ENCODE measurements at regions not wholly inside any gene's neighbourhood (a gene's known extent, or its start where the extent isn't known, plus 50 kb on each side); places are given as distances from the start of the nearest gene placed in this dataset.

DNA sequence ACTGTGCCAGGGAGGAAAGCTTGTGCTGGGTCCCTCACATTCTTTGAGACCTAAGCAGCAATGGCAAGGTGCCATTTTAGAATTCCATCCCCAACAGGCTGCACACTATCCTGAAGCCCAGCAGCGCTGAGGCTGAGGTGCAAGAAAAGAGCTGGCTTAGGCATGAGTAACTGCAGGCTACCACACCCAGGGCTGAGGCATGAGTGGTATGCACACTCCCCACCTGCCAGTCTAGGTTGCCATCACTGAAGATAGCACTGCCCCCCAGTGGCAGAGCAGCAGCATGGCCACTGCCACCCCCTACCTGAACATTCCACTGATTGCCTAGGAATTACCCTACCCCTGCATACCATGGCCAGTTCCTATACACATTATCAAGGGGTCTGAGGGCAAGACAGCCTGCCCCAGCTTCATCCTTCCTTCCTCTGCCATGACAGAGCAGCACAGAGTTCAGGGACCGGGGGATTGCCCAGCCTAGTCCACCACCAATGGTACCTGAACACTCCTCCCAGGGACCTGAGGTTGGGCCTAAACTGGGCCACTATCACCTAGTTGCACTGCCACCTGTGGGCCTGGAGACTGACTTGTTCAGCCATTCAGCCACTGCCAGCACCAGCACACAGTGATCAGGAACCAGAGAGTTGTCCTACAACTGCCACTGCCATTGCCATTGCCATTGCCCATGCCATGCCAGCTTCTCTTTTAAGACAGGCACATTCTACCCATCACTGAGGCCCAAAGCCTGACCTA lies 129.8 kb downstream of the SATB1 start:
- intact Hi-C loops (cut with micrococcal nuclease), result no loop called here

DNA sequence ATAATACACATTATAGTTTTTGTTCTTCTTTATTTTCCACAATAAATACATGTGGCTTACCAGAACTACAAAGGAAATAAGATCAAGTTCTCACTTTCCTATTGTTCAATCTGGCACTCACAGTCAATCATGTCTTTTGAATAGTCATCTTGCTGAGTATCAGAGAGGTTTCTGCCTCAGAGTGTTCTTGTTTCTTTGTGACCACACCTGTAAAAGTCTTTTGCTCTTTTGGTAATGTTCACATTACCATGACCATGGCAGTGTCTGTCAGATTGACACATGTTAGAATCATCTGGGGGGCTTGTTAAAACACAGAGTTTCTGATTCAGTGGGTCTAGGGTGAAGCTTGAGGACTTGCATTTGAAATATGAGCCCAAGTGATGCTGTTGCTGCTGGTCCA lies 135.0 kb downstream of the SATB1 start:
- intact Hi-C loops (cut with micrococcal nuclease), result no loop called here

DNA sequence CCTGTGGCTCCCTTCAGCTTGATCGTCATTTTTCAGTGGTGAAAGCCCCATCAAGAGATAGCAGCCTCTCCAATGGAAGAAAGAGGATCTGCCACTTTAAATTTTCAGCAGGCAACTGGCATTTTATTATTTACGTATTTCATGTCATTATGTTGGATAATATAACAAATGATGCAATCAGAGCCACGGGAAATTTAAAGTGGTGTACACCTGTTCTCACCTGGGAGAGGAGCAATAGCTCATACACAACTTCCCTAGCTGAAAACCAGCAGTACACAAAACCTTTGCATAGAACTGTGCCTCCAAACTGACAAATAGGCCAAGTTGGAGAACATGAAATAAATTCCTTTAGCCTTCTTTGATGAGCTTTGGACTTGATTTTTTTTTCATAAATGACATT lies 136.9 kb downstream of the SATB1 start:
- intact Hi-C loops (cut with micrococcal nuclease), result no loop called here

DNA sequence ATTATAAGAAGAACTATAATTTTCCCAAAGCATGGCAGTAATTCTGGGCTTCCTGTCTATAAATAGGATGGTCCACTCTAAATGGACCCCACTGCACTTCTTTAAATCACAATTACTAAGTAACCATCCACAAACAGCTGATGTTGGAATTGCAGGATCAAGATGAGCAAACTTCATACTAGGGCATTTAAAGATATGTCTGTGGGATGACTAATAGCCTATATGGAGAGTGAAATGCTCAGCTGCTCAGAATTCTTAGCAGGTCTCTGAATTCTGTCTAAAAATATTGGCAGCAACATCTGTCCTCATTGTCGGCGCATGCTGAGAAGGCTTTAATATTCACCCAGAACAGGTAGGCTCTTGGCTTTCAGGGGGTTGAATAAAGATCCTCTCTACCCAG lies 140.4 kb downstream of the SATB1 start:
- intact Hi-C loops (cut with micrococcal nuclease), result no loop called here

GRCh38 chr3:18283680-18284079 lies 141.5 kb downstream of the SATB1 start:
- intact Hi-C loops (cut with micrococcal nuclease), result no loop called here

- intact Hi-C loops (cut with micrococcal nuclease), result no loop called here
Observed at GRCh38 chr3:18282507-18282906, 142.6 kb downstream of the SATB1 start.

DNA sequence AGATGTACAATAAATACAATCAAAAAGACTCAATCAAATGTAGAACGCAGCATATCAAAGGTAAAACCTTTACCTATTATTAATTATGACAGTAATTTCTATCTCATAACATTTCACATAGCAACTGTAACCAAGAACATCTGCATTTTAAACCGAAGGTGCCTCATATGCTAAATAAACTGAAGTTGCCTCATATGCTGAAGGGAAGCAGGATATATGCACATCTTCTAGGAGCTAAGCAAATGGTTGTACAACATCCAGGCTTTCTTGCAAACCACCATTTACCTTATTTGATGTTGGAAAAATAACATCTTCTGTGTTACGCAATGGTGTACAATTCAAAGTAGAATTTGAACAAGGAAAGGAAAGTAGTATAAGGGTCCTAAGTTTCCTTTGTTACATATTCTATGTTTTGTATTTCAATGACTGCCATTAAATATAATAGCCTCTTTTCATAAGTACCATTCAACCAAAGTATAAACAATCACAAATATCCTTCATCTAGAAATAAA lies 145.9 kb downstream of the SATB1 start:
- intact Hi-C loops (cut with micrococcal nuclease), result no loop called here

DNA sequence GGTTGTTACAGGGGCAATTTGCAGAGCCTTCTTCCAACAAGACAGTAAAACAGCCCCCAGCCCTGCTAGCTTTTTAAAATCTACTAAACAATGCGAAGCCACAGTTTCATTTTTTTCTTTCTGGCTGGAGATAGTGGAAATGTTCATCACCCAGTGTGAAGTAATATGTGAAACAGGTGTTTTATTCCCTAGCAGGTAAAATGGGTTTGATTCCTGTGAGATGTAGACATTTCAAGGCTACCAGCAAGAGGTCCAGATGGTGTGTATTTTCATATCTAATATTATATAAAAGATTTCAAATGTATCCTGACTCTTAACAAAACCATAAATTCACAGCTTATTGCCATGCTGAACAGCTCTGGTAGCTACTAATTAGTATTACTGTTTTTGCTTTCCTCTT lies 160.3 kb downstream of the SATB1 start:
- intact Hi-C loops (cut with micrococcal nuclease), result no loop called here

- intact Hi-C loops (cut with micrococcal nuclease), result no loop called here
Observed at GRCh38 chr3:18264361-18264760, 160.8 kb downstream of the SATB1 start.

GRCh38 chr3:18258492-18258891 lies 166.6 kb downstream of the SATB1 start:
- intact Hi-C loops (cut with micrococcal nuclease), result no loop called here

- intact Hi-C loops (cut with micrococcal nuclease), result no loop called here
Observed at GRCh38 chr3:18252578-18252977, 172.6 kb downstream of the SATB1 start.

DNA sequence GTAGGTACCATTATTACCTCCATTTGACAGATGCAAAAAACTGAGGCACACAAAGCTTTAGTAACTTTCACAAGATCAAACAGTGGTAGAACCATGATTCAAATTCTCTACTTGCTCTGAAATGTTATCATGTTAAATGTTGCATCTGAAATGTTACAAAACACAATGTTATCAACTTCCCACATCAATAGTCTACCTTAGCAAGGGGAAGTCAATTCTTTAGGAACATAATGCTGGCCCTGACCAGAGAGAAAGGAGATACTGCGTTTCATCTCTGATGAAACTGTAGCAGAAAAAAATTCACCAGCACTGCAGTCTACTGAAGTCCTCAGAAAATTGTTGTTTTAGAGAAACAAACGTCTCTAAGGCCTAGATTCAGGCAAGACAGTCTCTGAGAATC lies 174.1 kb downstream of the SATB1 start:
- intact Hi-C loops (cut with micrococcal nuclease), result no loop called here

DNA sequence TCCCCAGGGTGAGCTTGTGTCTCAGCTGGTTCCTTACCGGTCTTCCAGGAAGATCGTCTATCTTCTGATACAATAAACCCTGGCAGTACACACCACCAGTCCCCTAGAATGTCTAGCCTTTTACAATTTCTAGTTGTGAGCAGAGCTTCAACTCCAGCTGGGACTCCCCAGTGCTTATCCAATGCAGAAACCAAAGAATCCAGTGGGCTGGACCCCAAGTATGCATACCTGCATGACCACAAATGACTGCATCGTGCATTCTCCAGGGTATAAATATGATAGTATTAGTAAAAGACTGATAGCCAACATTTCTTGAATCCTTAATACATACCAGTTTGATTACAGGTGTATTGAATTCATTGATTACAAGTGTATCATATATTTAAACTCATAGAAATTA lies 176.0 kb downstream of the SATB1 start:
- intact Hi-C loops (cut with micrococcal nuclease), result no loop called here

GRCh38 chr3:18247776-18248310 lies 177.3 kb downstream of the SATB1 start:
- intact Hi-C loops (cut with micrococcal nuclease), result no loop called here

DNA sequence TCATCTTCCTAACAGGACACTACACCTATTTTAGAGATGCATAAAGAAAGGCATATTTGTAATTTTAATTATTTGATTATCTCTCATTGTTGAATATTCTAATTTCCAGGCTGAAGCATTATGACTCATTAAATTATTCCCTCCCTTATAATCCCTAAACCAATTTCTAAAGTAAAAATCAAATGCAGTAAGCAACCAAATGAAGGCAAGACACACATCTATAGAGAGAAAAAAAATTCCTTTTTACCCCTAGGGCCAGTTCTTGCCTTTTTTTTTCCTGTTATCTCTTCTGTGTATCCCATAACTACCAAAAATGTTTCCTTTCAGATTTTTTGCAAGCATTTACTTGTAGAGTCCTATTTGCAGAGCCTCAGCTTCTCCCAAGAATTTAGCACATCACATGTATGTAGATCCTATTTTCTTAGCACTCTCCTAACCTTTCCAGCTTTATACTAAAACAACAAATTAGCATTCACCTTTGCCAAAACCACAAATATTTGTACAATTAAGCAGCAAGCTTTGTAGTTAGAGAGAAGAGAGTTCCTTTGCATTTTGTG lies 177.9 kb downstream of the SATB1 start:
- intact Hi-C loops (cut with micrococcal nuclease), result no loop called here

GRCh38 chr3:18246336-18247060 lies 178.6 kb downstream of the SATB1 start:
- intact Hi-C loops (cut with micrococcal nuclease), result no loop called here

DNA sequence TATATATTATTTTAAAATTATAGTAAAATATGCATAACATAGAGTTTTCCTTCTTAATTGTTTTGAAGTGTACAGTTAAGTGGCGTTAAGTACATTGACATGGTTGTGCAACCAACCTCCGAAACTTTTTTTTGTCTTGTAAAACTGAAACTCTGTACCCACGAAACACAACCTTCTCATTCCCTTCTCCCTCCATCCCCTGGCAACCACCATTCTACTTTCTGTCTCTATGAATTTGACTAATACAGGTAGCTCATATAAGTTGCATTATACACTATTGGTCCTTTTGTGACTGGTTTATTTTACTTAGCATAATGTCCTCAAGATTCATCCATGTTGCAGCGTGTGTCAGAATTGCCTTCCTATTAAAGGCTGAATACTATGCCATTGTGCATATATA lies 179.4 kb downstream of the SATB1 start:
- intact Hi-C loops (cut with micrococcal nuclease), result no loop called here

DNA sequence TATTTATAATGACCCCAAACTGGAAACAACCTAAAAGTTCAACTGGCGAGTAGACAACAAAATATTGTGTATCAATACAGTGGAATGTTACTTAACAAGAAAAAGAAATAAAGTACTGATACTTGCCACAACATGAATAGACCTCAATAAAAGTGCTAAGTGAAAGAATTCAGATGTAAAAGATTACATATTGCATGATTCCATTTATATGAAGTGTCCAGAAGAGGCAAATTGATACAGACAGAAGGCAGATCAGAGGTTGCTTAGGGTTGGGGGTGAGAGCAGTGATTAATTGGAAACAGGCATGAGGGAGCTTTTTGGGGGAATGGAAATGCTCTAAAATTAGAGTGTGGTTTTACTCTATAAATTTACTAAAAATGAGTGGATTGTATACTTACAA lies 183.3 kb downstream of the SATB1 start:
- intact Hi-C loops (cut with micrococcal nuclease), result no loop called here

DNA sequence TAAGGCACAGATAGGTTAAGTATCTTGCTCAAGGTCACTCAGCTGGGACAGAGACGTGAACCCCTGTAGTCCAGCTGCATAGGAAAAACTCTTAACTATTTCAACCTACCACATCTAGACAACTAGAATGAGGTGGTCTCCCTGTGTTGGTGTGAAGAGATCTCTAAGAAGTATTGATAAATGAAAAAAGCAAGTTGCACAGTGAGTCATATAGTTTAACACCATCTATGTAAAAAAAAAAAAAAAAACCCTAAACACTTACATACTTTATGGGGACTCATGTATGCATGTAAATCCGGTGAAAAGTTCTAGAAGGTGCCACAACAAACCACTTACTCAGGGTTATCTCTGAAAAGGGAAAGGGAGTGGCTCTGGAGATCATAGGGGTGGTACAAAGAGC lies 185.5 kb downstream of the SATB1 start:
- intact Hi-C loops (cut with micrococcal nuclease), result no loop called here

GRCh38 chr3:18238746-18239331 lies 186.3 kb downstream of the SATB1 start:
- intact Hi-C loops (cut with micrococcal nuclease), result no loop called here

GRCh38 chr3:18238332-18238731 lies 186.8 kb downstream of the SATB1 start:
- intact Hi-C loops (cut with micrococcal nuclease), result no loop called here
